ENCODE measurements at regions not wholly inside any gene's neighbourhood (a gene's known extent, or its start where the extent isn't known, plus 50 kb on each side); places are given as distances from the start of the nearest gene placed in this dataset.

DNA sequence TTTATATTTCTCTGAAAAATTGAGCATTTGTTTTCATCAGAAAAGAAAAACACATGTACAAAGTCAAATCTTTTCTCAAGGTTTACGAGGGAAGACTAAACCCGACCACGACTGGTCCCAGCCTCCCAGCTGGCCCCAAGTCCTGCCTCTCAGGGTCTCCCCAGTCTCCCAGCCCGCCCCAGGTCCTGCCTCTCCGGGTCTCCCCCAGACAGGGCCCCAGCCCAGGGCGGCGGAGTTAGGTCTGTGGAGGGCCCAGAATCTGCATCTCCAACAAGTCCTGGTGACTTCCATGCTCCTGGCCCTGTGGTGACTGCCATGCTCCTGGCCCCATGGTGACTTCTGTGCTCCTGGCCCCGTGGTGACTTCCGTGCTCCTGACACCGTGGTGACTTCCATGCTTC is 359.9 kb downstream of the IRX2 start:
- TF ChIP-seq, protein P1, sequence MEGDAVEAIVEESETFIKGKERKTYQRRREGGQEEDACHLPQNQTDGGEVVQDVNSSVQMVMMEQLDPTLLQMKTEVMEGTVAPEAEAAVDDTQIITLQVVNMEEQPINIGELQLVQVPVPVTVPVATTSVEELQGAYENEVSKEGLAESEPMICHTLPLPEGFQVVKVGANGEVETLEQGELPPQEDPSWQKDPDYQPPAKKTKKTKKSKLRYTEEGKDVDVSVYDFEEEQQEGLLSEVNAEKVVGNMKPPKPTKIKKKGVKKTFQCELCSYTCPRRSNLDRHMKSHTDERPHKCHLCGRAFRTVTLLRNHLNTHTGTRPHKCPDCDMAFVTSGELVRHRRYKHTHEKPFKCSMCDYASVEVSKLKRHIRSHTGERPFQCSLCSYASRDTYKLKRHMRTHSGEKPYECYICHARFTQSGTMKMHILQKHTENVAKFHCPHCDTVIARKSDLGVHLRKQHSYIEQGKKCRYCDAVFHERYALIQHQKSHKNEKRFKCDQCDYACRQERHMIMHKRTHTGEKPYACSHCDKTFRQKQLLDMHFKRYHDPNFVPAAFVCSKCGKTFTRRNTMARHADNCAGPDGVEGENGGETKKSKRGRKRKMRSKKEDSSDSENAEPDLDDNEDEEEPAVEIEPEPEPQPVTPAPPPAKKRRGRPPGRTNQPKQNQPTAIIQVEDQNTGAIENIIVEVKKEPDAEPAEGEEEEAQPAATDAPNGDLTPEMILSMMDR (IDR thresholded peaks at IDR 0.05) = no peak
- no peak for TF ChIP-seq POLR2A (IDR thresholded peaks at IDR 0.05)
